ENCODE measurements at regions not wholly inside any gene's neighbourhood (a gene's known extent, or its start where the extent isn't known, plus 50 kb on each side); places are given as distances from the start of the nearest gene placed in this dataset.

GRCh38 chr1:30300669-30301068 lies 422.7 kb downstream of the MATN1 start:
- no peak for TF ChIP-seq CTCF (IDR thresholded peaks at IDR 0.05)
- no peak for TF ChIP-seq EP300 (IDR thresholded peaks at IDR 0.05)

Data from ovary (tissue), 3 donors.